C4-2B (cell line): ENCODE measurements at regions not wholly inside any gene's neighbourhood (a gene's known extent, or its start where the extent isn't known, plus 50 kb on each side); places are given as distances from the start of the nearest gene placed in this dataset.
"Not testable (repeated sequence)": the region's sequence is repeated elsewhere in the genome, so short reads cannot be mapped to it uniquely, and the experiment has no call there.

Experiments
- H3K27ac ChIP-seq: fragments of 450-650 bp; 2 replicates; pipeline ENCODE4 v1.5.1; 2017
- ZFX ChIP-seq: fragments of 450-650 bp; IDR thresholded peaks from 2 replicates; pipeline ENCODE4 v1.6.1; 2017
- TF ChIP-seq, protein P1 (sequence below): fragments of 450-650 bp; conservative IDR thresholded peaks from 2 replicates; pipeline ENCODE4 v1.5.1; 2017; ENCODE audit warnings: mild to moderate bottlenecking

GRCh38 chr13:54733639-54734038 lies 1705.0 kb downstream of the OLFM4 start:
- H3K27ac ChIP-seq: no peak overlapping the region
- no peak for TF ChIP-seq ZFX
- TF ChIP-seq, protein P1, sequence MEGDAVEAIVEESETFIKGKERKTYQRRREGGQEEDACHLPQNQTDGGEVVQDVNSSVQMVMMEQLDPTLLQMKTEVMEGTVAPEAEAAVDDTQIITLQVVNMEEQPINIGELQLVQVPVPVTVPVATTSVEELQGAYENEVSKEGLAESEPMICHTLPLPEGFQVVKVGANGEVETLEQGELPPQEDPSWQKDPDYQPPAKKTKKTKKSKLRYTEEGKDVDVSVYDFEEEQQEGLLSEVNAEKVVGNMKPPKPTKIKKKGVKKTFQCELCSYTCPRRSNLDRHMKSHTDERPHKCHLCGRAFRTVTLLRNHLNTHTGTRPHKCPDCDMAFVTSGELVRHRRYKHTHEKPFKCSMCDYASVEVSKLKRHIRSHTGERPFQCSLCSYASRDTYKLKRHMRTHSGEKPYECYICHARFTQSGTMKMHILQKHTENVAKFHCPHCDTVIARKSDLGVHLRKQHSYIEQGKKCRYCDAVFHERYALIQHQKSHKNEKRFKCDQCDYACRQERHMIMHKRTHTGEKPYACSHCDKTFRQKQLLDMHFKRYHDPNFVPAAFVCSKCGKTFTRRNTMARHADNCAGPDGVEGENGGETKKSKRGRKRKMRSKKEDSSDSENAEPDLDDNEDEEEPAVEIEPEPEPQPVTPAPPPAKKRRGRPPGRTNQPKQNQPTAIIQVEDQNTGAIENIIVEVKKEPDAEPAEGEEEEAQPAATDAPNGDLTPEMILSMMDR: peak; percentile 22; the same call in 1 of the 2 replicates

- not testable (repeated sequence) for H3K27ac ChIP-seq
These were observed 1708.6 kb downstream of the OLFM4 start for GRCh38 chr13:54737211-54737610.

DNA sequence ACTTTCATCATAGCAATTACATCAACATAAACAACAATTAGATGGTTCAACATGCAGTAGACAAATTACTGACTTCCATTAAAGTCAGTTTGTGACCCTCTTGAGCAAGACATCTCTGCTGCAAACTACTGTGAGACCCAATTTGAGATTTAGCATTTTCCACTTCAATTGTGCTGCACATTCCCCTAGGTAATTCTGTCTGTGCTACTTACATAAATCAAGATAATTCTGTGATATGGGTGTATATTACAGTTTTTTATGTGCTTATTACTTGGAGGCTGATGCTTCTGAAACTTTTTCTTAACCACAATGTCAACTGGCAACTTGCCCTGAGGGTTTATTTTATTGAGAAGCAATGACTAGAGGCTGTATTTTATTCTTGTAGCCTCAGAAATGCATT lies 1714.4 kb downstream of the OLFM4 start:
- TF ChIP-seq, protein P1: no peak
- no peak for TF ChIP-seq ZFX
- no peak overlapping the region for H3K27ac ChIP-seq

DNA sequence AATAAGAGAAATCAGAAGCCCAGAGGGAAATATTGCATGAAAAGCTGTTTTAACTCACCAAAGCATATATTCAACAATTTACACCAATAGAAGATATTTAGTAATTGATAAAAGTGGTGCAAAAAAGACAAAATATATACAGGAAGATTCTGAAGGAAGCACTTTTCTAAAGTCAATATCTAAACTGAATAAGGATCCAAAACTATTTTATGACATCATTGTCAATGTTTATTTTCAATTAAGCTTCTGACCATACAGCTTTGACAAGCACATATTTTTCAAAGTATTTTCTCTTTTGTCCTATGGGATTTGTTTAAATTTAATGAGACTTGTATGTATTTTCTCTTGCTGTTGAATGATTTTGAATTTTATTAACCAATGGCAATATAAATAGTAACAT lies 1716.1 kb downstream of the OLFM4 start:
- no peak for TF ChIP-seq ZFX
- TF ChIP-seq, protein P1: no peak

GRCh38 chr13:54750521-54750920 lies 1721.9 kb downstream of the OLFM4 start:
- H3K27ac ChIP-seq: no peak overlapping the region
- TF ChIP-seq ZFX: no peak
- TF ChIP-seq, protein P1: no peak

More for the DNA sequence above, 1716.1 kb downstream of the OLFM4 start:
- H3K27ac ChIP-seq: no peak overlapping the region

GRCh38 chr13:54758795-54759194 lies 1730.2 kb downstream of the OLFM4 start:
- TF ChIP-seq, protein P1: no peak
- TF ChIP-seq ZFX: no peak
- H3K27ac ChIP-seq: no peak overlapping the region

GRCh38 chr13:54768214-54768613 lies 1739.6 kb downstream of the OLFM4 start:
- no peak overlapping the region for H3K27ac ChIP-seq
- no peak for TF ChIP-seq ZFX
- TF ChIP-seq, protein P1: no peak

DNA sequence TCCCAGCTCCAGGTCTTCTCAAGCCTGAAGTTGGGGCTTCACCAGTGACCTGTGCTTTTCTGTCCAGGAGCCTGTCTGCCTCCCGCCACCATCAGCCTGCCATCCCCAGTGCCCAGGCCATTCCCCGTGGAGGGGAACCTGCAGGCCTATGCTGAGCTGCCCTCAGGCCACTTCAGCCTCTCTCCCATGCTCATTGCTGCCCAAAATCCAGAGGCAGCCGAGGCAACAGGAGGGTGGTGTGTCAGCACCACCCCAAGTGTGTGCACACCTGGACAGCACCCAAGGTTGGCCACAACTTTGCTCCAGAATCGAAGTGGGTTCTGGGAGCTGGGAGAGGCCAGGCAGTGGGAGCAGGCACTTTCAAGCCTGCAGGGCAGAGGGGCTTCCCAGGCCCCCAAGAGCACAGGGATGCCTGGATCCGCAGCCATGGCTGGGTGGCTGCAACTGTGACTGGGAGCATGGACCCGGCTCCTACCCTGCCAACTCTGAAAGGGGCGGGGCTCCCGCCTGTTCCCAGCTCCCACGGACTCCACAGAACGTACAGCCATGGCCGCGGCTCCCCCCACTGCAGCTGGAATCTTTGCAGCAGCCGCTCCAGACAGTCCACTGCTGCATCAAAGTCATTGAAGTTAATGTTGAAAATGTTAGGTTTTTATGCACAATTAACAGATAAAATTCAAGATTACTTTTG lies 1747.0 kb downstream of the OLFM4 start:
- TF ChIP-seq, protein P1: no peak
- no peak for TF ChIP-seq ZFX
- no peak overlapping the region for H3K27ac ChIP-seq
